HG02943 (cell line): ENCODE measurements at regions not wholly inside any gene's neighbourhood (a gene's known extent, or its start where the extent isn't known, plus 50 kb on each side); places are given as distances from the start of the nearest gene placed in this dataset.

ENCODE experiments used
- ATAC-seq: cut with Tn5 transposase; IDR thresholded peaks from one replicate; pipeline ENCODE4 v1.9.1; 2021; ENCODE audit warnings: mild to moderate bottlenecking, low read depth, moderate library complexity; ENCODE audit not compliant: unreplicated experiment

DNA sequence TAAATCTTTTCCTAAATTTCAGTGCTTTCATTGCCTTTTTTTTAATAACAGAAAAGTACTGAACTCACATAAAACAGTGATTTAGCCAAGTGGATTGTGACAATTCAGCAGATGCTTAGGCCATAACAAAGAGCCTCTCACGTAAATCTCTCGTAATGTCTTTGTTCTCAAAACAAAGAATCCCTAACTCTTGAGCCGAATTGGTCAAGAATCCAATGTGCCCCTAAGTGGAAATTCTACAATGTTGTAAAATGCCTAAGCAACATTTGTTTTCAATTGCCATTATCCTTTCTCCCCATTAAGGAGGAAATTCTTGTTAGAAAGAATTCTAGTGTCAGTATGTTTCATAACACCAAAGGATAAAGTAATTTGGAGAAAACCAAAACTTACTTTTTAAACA lies 235.7 kb upstream of the THBS1 start:
- no peak for ATAC-seq

DNA sequence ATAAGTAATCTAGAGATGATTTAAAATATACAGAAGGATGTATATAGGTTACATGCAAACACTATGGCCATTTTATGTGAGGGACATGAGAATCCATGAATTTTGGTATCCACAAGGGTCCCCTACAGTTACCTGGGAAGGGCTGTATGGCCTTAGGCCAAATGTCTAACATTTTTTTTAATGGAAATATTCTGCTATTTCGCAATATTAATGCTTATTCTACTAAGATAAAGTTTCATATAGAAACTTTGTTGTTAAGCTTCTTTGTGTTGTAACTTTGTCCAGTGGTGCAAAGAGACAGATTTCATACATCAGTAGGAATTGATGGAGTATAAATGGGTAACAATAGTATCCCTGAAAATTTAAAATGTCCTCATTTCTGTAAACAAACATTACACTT lies 233.4 kb upstream of the THBS1 start:
- ATAC-seq: no peak

DNA sequence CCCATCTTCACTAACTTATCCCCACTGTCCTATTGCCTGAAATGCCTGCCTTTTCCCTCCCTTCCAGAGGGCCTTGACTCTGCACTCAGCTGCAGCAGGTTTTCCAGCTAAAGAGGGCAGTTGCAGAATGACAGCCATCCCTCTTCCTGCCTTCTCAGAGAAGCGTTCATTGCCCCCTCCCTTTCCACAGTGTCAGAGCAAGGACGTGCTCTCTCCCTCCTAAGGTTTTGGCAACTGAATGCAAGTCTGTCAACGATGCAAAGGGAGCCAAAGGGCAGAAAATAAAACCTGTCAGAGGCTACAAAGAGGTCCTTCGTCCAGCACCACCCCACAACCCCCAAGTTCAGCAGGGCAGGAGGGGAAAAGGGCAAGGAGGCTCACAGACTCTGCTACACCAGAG lies 230.1 kb upstream of the THBS1 start:
- no peak for ATAC-seq

DNA sequence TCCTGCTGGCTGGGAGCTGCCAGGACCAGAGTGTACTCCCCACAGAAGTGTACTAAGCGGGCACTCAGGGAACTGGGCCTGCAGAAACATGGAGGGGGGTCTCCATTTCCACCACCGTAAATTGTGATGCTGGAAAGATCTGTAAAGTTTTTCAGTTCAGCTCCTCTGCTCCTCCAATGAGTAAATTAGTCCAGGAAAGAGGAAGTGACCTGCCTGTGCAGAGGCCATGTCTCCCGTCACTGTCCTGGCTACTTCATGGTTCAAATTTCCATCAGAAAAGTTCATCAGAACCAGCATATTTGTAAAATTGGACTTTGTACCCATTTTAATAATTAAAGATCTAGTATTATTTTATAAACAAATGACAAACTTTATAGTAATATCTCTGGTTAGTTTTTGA lies 226.7 kb upstream of the THBS1 start:
- no peak for ATAC-seq

DNA sequence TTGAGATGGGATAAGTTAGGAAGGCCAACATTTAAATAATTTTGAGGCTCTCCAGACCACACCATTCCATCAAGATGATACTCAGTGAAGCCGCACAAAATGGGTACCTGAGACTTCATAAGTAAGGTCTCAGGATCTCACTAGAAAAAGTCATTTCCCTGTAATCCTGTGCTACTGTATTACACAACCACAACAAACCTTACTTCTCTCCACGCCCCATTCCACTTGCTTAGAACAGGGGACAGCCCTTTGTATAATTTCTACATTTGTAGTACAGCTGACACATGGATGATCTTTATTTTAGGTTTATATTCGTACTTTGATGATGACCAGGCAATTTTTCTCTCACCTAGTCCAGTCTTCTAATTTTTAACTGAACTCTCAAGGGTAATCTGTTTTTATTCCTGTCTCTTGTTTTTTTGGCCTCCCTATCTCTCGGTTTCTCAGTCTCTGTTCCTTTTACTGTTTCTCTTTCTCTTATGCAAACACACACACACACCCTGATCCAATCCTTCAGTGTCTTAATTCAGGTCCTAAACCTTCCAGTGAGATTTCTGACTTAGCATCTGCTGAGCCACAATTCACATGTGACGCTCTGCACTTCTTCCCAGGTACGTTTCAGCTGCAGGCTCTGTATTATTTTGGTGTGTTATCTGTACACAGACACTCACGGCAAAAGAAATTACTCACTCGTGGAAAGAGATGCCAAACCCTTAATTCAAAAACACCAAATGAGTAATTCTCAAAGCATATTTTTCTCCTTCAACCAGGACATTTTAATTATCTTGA lies 223.2 kb upstream of the THBS1 start:
- ATAC-seq: no peak

DNA sequence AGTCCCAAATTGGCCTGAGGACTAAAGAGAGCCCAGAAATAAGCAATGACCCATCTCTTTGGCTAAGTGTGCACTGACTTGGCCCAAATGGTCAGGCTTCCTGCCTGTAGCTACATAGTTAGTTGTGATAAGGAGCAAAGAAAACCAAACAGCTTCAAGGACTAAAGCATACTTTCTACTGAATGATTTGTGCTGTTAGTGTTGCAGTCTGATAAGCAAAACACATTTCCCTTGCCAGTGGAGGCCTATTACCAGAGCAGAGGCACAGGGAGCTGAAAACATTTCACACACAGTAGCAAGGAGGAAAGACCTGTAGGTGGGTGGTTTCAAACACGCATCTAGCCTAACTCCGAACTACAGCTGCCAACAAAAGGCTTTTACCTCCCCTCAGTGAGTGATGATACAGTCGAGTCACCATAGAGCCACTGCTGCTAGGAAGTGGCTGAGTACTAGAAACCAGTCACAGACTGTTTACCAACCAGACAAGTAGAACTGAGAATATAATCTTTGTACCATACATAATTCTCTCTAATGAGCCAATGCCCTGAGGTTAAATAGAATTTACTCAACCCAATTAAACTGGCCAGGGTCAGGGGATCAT lies 222.3 kb upstream of the THBS1 start:
- no peak for ATAC-seq

DNA sequence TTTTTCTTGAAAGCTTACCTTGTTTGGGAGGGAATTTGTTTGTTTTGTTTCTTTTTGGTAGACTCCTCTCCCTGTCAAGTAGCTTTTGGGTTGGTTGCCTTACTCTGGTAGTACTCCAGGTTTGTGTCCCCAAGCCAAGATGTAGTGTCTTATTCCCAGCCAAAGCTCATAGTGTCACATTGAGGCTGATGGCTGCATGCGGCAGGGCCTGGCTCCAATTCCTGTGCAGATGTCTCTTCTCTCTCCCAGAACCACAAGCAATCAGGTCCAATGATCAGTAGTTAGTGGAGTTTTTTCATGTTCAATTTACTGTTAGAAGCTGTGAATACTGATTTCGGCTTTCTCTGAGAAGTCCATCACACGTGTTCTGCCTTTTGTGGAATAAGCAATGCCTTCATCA lies 221.1 kb upstream of the THBS1 start:
- no peak for ATAC-seq

DNA sequence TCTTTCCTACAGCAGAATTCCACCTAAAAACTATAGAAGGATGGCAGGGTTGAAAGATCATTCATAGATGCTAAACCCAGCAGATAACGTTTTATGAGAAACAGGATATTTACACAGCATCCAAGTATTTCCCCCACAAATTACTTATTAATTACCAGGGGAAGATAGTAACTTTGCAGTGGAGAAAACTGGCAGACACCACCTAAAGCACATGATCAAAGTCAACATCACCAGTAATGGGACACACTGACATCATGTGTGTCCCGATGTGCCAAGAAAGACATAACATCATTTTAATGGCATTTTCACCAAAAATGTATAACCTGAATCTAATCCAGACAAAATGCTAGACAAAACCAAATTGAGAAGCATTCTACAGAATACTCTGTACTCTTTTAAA lies 220.4 kb upstream of the THBS1 start:
- no peak for ATAC-seq

DNA sequence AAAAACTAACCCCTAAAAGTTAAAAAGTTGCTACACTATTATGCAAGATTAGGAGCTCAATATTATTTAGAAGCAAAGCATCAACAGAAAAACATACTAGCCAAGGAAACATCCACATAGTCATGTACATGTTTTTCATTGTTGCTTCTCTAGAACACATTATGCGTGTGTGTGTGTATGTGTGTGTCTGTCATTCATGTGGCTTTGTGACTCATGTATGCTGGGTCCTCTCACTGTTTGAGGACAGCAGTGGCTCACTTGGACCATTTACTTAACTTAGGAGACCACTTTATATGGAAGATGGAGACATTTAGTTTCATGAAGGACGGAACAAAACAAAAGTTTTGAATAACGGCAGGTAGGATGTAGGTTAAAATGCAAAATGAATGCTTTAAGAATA lies 219.4 kb upstream of the THBS1 start:
- ATAC-seq: no peak

DNA sequence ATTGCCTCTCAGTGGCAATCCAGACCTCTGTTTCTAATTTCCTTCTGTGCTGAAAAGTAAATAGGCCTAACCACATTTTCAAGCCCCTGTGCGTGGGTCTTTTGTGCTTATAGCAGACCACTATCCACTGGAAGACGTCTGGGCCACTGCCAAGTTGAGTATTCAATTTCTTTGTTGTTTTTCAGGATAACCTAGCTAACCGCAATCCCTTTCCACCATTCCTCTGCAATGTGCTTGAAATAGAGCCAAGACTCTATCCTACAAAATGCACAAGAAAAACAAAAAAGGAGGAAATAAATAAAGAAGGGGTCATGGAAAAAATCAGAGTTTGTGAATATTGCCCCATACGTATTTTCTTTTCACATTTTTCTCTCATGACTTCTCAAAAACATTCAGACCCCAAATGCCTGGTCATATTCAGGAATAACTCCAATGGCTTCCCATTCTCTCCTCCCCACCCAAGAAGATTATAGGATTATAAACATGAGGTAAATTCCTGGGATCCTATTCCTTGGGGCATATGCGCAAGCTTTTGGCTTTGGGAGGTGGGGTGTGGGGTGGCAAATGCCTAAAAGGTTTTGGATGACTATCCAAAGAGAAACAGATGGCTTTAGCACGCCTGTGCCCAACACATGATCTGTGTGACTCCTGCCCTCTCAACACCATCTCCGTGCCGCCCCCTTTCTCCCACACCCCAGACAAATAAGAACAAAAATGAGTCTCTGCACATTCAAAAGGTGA lies 217.9 kb upstream of the THBS1 start:
- ATAC-seq: no peak

DNA sequence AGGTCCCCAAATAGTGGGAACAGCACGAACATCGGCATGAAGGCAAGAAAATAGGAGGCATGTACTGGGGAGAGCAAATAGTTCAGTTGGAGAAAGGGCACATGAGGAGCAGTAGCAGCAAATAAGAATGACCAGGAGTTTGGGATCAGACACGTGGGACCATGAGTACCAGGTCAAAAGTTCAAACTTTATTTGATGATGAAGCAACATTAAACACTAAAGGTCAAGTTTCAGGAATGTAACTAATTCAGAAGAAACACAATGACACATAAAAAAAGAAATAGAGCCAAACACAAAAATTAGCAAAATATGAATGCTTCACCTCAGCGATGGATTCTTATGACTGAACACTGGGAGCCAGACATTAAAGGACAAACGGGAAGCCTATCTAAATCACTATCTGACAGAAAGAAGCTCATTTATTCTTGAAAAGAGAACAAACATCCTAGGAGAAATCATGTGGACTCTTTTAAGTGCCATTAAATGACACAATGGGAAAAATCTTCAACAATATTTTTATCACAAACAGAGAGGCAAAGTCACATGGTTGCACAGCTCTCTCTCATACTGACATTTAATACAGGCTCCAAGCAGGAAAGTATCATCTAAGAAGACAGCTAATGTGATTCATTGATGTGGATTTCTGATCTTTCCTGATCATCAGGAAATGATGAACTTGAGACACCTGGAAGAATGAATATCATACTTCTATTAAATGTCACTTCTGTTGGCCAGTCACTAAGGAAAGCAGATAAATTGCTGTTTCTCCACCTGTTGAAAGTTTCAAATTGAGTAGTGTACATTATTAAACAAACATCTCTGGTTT lies 216.9 kb upstream of the THBS1 start:
- ATAC-seq: no peak

DNA sequence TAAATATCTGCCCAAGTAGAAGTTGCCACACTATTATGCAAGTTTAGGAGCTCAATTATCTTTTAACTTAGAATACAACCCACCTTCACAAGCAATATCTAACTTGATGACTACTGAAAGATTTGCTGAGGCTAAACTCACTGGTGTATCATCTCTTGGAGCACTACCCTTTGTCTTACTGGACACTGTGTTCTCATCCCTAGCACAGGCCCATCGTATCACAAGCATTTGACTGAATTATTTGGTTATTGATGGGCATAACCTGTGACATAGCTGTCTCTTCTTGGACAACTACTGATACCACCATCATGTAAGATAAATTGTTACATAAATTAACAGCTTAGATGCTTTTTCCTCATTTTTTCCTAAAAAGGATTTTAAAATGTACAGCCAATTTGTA lies 216.2 kb upstream of the THBS1 start:
- ATAC-seq: no peak

DNA sequence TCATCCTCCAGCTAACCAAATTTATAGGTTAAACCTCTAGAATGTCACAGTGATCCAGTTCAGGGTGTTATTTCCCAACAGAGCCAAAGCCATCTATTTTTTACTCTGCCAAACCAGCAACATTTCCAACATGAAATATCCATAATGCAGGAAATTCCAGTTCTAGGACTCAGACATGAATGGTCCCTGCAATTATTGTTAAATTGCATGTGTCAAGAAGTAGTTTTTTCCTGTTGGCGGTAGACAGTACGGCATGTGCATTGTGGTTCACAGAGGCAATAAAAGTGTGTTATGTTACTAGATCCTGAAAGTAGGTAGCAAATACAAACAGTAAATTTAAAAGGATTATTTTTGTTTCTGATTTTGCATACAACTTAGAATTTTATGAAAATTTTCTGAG lies 215.7 kb upstream of the THBS1 start:
- no peak for ATAC-seq

DNA sequence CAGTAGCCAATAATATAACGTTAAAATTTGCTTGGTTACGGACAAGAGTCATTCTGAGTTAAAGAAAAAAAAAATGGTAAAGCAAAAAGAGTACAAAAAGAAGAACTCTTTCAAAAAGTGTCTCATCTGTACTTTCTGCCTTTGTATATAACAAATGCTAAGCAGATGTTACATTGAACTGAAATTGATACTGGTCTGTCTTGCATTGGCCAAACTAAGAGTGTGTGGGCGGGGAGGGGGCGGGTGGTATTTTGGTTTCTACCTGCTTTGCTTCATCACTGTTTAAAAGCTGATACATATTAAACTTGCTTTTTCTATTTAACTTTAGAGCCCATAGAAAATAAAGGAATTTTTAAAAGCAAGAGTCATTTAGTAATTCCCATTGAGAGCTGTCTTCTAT lies 215.0 kb upstream of the THBS1 start:
- no peak for ATAC-seq

DNA sequence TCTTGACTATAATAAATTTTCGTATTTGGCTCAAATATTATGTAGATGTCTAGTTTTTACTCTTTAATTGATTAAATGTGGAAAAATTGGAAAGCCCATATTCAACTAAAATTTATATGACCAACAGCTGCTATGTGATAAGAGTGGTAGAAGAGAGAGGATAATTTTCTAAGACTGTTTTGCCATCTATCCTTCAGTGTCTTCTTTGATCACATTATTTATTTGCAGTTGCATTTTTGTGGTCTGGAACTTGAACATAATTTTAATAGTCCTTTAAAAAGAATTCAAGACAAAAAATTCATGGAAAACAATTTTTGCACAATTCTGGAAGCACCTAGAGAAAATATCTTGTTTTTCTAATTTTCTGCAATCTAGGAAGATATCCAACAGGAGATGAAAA lies 213.3 kb upstream of the THBS1 start:
- no peak for ATAC-seq

DNA sequence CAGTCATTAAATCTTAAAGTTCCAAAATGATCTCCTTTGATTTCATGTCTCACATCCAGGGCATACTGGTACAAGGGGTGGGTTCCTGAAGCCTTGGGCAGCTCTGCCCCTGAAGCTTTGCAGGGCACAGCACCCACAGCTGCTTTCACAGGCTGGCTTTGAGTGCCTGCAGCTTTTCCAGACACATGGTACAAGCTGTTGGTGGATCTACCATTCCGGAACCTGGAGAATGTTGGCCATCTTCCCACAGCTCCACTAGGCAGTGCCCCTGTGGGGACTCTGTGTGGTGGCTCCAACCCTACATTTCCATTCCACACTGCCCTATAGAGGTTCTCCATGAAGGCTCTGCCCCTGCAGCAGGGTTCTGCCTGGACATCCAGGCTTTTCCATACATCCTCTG lies 211.1 kb upstream of the THBS1 start:
- ATAC-seq: no peak

DNA sequence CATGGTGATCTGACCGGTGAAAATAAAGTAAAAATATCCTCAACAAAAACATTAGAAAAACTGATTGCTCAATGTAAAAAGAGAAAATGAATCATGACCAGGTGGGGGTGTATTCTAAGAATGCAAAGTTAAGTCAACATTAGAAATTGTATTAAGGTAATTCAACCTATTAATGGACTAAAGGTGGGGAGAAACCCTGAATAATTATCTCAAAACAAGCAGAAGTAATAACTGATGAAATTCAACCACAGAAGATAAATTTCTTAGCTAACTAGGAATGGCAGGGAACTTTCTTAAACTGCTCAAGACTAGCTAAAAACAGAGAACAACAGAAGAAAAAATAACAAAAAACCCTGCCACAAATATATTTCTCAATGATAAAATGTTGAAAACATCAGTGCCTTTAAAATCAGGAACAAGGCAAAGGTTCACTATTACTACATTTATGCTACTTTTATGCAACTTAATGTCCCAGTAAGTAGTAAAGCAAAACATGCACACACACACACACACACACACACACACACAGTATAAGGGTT lies 204.4 kb upstream of the THBS1 start:
- ATAC-seq: no peak

DNA sequence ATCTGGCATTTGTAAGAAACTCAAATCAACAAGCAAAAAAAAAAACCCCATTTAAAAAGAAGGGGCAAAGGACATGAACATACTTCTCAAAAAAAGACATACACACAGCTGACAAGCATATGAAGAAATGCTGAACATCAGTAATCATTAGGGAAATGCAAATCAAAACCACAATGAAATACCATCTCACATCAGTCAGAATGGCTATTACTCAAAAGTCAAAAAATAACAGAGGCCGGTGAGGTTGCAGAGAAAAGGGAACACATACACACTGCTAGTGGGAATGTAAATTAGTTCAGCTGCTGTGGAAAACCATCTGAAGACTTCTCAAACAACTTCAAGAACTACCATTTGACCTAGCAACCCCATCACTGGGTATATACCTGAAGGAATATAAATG lies 199.4 kb upstream of the THBS1 start:
- ATAC-seq: no peak

DNA sequence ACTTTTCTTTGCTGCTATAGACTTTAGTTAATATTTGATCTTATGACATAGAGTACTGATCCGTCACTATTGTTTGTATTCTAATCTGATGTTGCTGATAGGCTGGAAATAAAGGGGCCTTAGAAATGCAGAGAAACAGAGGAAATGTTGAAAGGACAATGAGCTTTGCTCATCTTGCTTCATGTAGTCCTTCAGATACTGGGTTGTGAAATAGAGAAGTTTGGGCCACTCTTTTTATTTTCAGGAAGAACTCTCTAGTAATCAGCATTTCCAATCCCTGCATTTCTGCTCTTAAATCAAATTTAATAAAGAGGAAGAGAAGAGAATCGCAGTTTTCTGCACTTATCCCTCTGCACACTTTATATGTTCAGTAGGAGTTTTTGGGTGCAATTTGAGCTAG lies 192.8 kb upstream of the THBS1 start:
- ATAC-seq: no peak

DNA sequence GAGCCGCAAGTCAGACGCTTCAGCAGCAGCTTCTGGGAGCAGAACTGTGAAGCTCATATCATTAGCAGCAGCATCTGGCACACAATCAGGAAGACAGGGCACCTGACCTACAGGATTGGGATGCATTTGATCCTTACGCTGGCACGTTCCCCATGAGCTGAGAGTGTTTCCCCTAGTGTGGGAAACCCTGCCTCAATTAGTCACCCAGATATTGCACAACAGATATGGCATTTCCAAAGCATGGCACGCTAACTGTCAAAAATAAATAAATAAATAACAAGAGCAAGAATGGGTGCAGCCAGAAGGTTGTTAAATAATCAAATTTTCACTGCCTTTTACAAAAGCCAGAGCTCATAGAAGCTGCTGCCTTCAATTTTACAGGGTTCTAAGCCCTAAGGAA lies 189.6 kb upstream of the THBS1 start:
- ATAC-seq: no peak
